Nephron (organoid): ENCODE measurements at regions not wholly inside any gene's neighbourhood (a gene's known extent, or its start where the extent isn't known, plus 50 kb on each side); places are given as distances from the start of the nearest gene placed in this dataset.

Experiments
- H3K27ac Mint-ChIP-seq, 3 experiments: 2 replicates each; pipeline ENCODE4 v1.8.0; 2020; ENCODE audit warnings: mixed read lengths in 3 of 3, mild to moderate bottlenecking in 2 of 3, moderate library complexity in 1 of 3
- H3K27me3 Mint-ChIP-seq: 2 replicates; pipeline ENCODE4 v1.8.0; 2021; ENCODE audit warnings: low read depth, mild to moderate bottlenecking, moderate library complexity, mixed read lengths
- H3K36me3 Mint-ChIP-seq: 2 replicates; pipeline ENCODE4 v1.8.0; 2020; ENCODE audit warnings: low read depth, mixed read lengths
- H3K4me1 Mint-ChIP-seq: 2 replicates; pipeline ENCODE4 v1.8.0; 2020; ENCODE audit warnings: mixed read lengths
- H3K4me3 Mint-ChIP-seq, 3 experiments: 2 replicates each; pipeline ENCODE4 v1.8.0; 2020; ENCODE audit warnings: mild to moderate bottlenecking in 3 of 3, mixed read lengths in 3 of 3, moderate library complexity in 2 of 3
- H3K9me3 Mint-ChIP-seq: 2 replicates; pipeline ENCODE4 v1.8.0; 2020; ENCODE audit warnings: mixed read lengths
- CTCF ChIP-seq, 3 experiments: fragments of 200-600 bp; sonication (generic); IDR thresholded peaks; one replicate each; pipeline ENCODE4 v1.5.0; 2021; ENCODE audit warnings: antibody characterized with exemption in 3 of 3; ENCODE audit not compliant: unreplicated experiment in 3 of 3

- Mint-ChIP-seq H3K27me3 (peaks cover 35% of the 10 kb centered on the region), H3K9me3 (no peaks in the 10 kb centered on the region), H3K4me1 (peaks cover 25% of the 10 kb centered on the region), H3K4me3 (no peak overlapping the region), H3K36me3 (peaks cover 4% of the 10 kb centered on the region), H3K27ac (peak overlapping the region in 1 of 3 experiments; percentile 68)
- no peak for TF ChIP-seq CTCF (IDR thresholded peaks at IDR 0.05; ENCODE audit: unreplicated experiment in 3 of 3)
These were observed 169.7 kb upstream of the MVB12B start for GRCh38 chr9:126156898-126157297.

DNA sequence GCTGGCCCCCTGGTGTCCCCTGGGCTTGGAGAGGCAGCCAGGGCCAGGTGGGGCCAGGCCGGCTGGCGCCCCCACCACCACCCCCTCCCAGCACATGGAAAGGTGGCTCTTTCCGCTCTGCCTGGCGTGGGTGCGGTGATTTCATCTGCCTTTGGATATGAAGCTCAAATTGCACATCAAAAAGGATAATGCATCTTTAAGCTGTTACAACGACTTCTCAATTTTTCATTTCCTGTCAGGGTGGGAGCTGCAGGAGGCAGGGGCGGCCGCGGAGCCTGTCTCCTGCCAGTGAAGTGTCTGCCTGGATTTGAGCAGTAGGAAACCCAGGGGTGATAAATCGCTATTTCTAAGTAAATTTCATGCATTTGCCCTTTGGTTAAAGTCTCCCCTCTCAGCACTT is 169.2 kb upstream of the MVB12B start:
- H3K4me3 Mint-ChIP-seq, result peak overlapping the region; percentile 4 to 45 (median 12)
- H3K27ac Mint-ChIP-seq, result peak overlapping the region in 1 of 3 experiments; percentile 68
- peaks cover 35% of the 10 kb centered on the region for H3K27me3 Mint-ChIP-seq
- TF ChIP-seq CTCF (IDR thresholded peaks at IDR 0.05; ENCODE audit: unreplicated experiment in 3 of 3), result no peak
- H3K9me3 Mint-ChIP-seq, result no peaks in the 10 kb centered on the region
- peaks cover 25% of the 10 kb centered on the region for H3K4me1 Mint-ChIP-seq
- peaks cover 4% of the 10 kb centered on the region for H3K36me3 Mint-ChIP-seq

GRCh38 chr9:126157826-126158587 is 168.6 kb upstream of the MVB12B start:
- H3K27me3 Mint-ChIP-seq, result peaks cover 34% of the 10 kb centered on the region
- no peaks in the 10 kb centered on the region for H3K9me3 Mint-ChIP-seq
- TF ChIP-seq CTCF (IDR thresholded peaks at IDR 0.05; ENCODE audit: unreplicated experiment in 3 of 3), result no peak
- H3K4me1 Mint-ChIP-seq, result peaks cover 25% of the 10 kb centered on the region
- H3K27ac Mint-ChIP-seq, result peak overlapping the region in 1 of 3 experiments; percentile 68
- peak overlapping the region in 2 of 3 experiments; percentile 4 to 12 for H3K4me3 Mint-ChIP-seq
- H3K36me3 Mint-ChIP-seq, result peaks cover 4% of the 10 kb centered on the region

GRCh38 chr9:126158588-126159429 is 167.8 kb upstream of the MVB12B start:
- peaks cover 25% of the 10 kb centered on the region for H3K4me1 Mint-ChIP-seq
- H3K27ac Mint-ChIP-seq, result no peak overlapping the region
- no peaks in the 10 kb centered on the region for H3K9me3 Mint-ChIP-seq
- no peak overlapping the region for H3K4me3 Mint-ChIP-seq
- no peaks in the 10 kb centered on the region for H3K36me3 Mint-ChIP-seq
- no peak for TF ChIP-seq CTCF (IDR thresholded peaks at IDR 0.05; ENCODE audit: unreplicated experiment in 3 of 3)
- H3K27me3 Mint-ChIP-seq, result peaks cover 31% of the 10 kb centered on the region

DNA sequence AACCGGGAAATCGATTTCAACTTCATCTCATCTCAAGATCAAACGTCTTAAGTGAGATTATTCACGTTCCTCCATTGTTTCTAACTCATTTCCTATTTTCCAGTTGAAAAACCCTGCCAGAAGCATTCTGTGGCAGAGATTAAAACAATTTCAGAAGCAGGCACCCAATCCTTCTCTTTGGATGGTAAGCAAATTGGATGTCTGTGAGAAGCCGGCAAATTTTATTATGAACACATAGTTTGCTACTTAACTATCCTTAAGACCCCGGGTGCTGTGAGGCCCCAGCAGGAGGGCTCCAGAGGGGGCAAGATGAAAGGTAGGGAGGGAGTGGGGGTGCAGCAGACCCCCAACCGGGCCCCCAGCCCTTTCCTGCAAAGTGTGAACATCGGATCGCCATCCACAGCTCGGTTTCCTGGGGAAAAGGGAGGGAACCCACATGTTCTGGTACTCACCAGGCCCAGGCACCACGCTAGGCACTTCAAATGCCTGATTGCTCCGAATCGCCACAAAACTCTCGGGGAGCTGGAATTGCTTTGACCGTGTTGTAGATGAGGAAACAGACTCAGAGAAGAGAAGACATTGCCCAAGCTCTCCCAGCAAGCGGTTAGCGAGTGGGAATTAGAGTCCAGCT is 167.1 kb upstream of the MVB12B start:
- H3K9me3 Mint-ChIP-seq, result no peaks in the 10 kb centered on the region
- no peaks in the 10 kb centered on the region for H3K36me3 Mint-ChIP-seq
- peaks cover 31% of the 10 kb centered on the region for H3K27me3 Mint-ChIP-seq
- H3K4me1 Mint-ChIP-seq, result peaks cover 25% of the 10 kb centered on the region
- H3K27ac Mint-ChIP-seq, result no peak overlapping the region
- no peak for TF ChIP-seq CTCF (IDR thresholded peaks at IDR 0.05; ENCODE audit: unreplicated experiment in 3 of 3)
- no peak overlapping the region for H3K4me3 Mint-ChIP-seq
